Peyer's patch (tissue), 4 donors: ENCODE measurements at regions not wholly inside any gene's neighbourhood (a gene's known extent, or its start where the extent isn't known, plus 50 kb on each side); places are given as distances from the start of the nearest gene placed in this dataset.
"Not testable (repeated sequence)": the region's sequence is repeated elsewhere in the genome, so short reads cannot be mapped to it uniquely, and the experiment has no call there.

Source experiments
- POLR2A ChIP-seq, 2 donors: fragments of 450-650 bp; IDR thresholded peaks; one replicate each; pipeline ENCODE4 v1.5.1; 2017; ENCODE audit warnings: antibody characterized with exemption in 2 of 2, mild to moderate bottlenecking in 2 of 2, moderate library complexity in 2 of 2
- TF ChIP-seq, protein P1 (sequence below), 6 experiments: fragments of 450-650 bp in 4 of 6; fragments of 200-600 bp in 2 of 6; sonication (generic) in 1 of 6; IDR thresholded peaks; one replicate each; pipeline ENCODE4 v1.5.1; 2017 to 2019; ENCODE audit warnings: antibody characterized with exemption in 6 of 6, mild to moderate bottlenecking in 3 of 6, moderate library complexity in 1 of 6

DNA sequence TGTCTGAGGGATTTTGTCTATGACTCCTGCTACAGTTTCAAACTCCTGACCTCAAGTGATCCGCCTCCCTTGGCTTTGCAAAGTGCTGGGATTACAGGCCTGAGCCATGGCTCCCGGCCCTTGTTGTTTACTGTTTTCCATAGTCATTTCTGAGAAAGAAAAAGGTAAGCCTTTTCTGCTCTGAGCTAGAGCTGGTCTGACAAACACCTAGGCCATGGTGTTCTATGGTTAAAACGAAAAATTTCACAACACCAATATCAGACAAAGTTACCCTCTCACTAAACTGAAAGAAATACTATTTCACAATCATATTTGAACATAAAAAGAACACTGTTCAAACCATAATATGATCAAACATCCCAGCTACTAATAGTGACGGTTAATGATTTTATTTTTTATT is 57.5 kb downstream of the PPIAL4A start:
- TF ChIP-seq, protein P1, sequence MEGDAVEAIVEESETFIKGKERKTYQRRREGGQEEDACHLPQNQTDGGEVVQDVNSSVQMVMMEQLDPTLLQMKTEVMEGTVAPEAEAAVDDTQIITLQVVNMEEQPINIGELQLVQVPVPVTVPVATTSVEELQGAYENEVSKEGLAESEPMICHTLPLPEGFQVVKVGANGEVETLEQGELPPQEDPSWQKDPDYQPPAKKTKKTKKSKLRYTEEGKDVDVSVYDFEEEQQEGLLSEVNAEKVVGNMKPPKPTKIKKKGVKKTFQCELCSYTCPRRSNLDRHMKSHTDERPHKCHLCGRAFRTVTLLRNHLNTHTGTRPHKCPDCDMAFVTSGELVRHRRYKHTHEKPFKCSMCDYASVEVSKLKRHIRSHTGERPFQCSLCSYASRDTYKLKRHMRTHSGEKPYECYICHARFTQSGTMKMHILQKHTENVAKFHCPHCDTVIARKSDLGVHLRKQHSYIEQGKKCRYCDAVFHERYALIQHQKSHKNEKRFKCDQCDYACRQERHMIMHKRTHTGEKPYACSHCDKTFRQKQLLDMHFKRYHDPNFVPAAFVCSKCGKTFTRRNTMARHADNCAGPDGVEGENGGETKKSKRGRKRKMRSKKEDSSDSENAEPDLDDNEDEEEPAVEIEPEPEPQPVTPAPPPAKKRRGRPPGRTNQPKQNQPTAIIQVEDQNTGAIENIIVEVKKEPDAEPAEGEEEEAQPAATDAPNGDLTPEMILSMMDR (IDR thresholded peaks at IDR 0.05): not testable (repeated sequence)
- TF ChIP-seq POLR2A (IDR thresholded peaks at IDR 0.05): not testable (repeated sequence)
